GM12864 (cell line): ENCODE measurements at regions not wholly inside any gene's neighbourhood (a gene's known extent, or its start where the extent isn't known, plus 50 kb on each side); places are given as distances from the start of the nearest gene placed in this dataset.

Experiments used
- DNase-seq: peaks from one replicate; pipeline ENCODE4 v3.0.0-alpha.2; 2011; ENCODE audit warnings: low read depth
- H3K4me3 ChIP-seq: 2 replicates; pipeline ENCODE4 v1.5.1; 2011; ENCODE audit warnings: mild to moderate bottlenecking, low read depth, low read length, control low read depth
- TF ChIP-seq, protein P1 (sequence below): IDR thresholded peaks from 2 replicates; pipeline ENCODE4 v1.5.1; 2011; ENCODE audit warnings: low read depth, mild to moderate bottlenecking, moderate library complexity, low read length, control low read depth, inconsistent platforms; ENCODE audit errors: missing control alignments

GRCh38 chr13:107834717-107835116, 380.6 kb downstream of the LIG4 start:
- TF ChIP-seq, protein P1, sequence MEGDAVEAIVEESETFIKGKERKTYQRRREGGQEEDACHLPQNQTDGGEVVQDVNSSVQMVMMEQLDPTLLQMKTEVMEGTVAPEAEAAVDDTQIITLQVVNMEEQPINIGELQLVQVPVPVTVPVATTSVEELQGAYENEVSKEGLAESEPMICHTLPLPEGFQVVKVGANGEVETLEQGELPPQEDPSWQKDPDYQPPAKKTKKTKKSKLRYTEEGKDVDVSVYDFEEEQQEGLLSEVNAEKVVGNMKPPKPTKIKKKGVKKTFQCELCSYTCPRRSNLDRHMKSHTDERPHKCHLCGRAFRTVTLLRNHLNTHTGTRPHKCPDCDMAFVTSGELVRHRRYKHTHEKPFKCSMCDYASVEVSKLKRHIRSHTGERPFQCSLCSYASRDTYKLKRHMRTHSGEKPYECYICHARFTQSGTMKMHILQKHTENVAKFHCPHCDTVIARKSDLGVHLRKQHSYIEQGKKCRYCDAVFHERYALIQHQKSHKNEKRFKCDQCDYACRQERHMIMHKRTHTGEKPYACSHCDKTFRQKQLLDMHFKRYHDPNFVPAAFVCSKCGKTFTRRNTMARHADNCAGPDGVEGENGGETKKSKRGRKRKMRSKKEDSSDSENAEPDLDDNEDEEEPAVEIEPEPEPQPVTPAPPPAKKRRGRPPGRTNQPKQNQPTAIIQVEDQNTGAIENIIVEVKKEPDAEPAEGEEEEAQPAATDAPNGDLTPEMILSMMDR, result no peak

GRCh38 chr13:107834281-107834680, 381.1 kb downstream of the LIG4 start:
- DNase-seq, result no peak
- TF ChIP-seq, protein P1, result no peak
- no peak overlapping the region for H3K4me3 ChIP-seq

More at GRCh38 chr13:107834717-107835116, 380.6 kb downstream of the LIG4 start:
- no peak for DNase-seq
- no peak overlapping the region for H3K4me3 ChIP-seq

- DNase-seq, result no peak
- TF ChIP-seq, protein P1, result no peak
- no peak overlapping the region for H3K4me3 ChIP-seq
Measured at GRCh38 chr13:107832500-107833100, 382.7 kb downstream of the LIG4 start.

GRCh38 chr13:107830804-107831203, 384.5 kb downstream of the LIG4 start:
- H3K4me3 ChIP-seq, result no peak overlapping the region
- DNase-seq, result no peak
- TF ChIP-seq, protein P1, result no peak

DNA sequence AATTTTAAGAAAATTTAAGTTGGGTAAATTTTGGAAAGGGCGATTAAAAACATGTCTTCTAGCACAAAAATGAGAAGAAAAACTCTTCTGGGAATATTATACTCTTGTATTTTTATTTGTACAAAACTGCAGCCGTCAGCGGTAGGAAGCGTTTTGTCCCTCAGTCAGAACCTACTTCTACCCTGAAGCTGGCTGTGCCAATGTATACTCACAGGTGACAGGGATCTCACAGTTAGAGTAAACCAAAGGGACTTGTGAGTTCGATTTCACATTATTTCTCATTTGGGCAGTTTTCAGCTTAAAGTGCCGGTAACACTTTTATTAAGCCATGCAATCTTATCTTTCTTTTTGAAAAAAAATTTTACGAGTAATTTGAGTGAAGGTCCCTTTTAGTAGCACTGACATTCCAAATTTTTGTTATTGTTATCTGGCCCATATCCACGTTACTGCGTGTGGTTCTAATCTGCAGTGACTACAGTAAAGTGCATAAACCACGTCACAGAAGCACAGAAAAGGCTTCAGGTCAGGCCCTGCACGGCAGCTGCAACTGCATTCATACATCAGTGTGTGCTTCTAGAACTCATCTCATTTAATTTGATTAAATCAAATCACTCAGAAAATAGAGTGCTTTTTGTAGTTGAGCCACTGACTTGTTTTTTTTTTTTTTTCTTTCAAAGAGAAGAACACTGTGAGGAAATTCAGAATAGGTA, 387.3 kb downstream of the LIG4 start:
- TF ChIP-seq, protein P1, result no peak
- no peak for DNase-seq
- H3K4me3 ChIP-seq, result no peak overlapping the region

DNA sequence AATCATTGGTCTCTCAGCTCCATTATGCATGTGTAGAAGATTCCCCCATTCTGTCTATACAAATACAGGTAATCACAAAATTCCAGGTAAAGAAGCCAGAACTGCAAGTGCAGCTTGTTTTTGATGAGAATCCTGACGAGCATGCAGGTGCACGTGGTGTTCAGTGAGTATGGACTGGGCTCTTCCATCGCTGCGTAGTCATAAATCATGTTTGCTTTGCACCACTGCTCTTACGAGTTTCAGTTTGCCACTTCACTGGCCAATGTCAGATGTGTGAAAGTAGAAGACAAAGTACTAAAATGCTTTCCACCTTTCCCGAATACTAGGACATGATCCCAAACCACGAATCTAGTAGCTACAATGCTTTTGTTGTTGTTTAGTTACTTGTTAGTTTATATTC, 390.7 kb downstream of the LIG4 start:
- TF ChIP-seq, protein P1, result no peak
- H3K4me3 ChIP-seq, result no peak overlapping the region
- no peak for DNase-seq

DNA sequence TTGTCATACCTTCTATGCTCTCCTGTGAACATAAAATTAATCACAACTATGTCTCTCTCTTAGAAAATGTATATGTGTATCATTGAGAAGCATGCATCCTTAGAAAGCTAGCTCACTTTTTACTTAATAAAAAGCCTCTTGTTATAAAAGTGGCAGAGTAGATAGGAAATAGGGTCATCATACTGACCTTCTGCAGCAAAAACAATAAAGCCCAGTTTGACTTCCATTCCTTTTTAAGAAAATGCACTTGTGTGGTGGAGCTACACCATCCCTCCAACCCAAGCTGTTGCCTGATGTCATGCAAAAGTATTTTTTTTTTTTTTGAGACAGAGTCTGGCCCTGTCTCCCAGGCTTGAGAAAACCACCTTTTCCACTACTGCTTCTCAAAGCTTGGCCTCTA, 393.3 kb downstream of the LIG4 start:
- no peak overlapping the region for H3K4me3 ChIP-seq
- TF ChIP-seq, protein P1, result no peak
- DNase-seq, result no peak
